ENCODE measurements at regions not wholly inside any gene's neighbourhood (a gene's known extent, or its start where the extent isn't known, plus 50 kb on each side); places are given as distances from the start of the nearest gene placed in this dataset.
"Not testable (repeated sequence)": the region's sequence is repeated elsewhere in the genome, so short reads cannot be mapped to it uniquely, and the experiment has no call there.

DNA sequence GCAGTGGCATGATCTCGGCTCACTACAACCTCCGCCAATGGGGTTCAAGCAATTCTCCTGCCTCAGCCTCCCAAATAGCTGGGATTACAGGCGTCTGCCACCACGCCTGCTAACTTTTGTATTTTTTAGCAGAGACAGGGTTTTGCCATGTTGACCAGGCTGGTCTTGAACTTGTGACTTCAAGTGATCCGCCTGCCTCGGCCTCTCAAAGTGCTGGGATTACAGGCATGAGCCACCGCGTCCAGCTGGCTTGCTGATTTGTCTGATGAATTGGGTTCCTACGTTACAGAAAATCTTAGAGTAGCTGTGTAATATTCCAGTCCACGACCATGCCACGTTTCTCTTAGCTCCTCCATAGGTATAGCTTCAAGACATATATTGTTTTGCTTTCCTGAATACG lies 102.6 kb upstream of the OTOS start:
- H3K4ac ChIP-seq (ENCODE audit: low read depth, low read length); H3K79me1 ChIP-seq (ENCODE audit: low read depth in 1 of 2, low read length in 2 of 2); H3K9ac ChIP-seq (ENCODE audit: low read depth, low read length); intact Hi-C loops (cut with micrococcal nuclease); H4K91ac ChIP-seq (ENCODE audit: insufficient read depth, low read depth, low read length); H3K9me1 ChIP-seq (ENCODE audit: insufficient read depth, low read length); H3K27ac ChIP-seq (ENCODE audit: insufficient read depth, low read length); H3K14ac ChIP-seq (replicated peaks; ENCODE audit: low read depth, low read length); H3K4me2 ChIP-seq (ENCODE audit: low read depth, low read length); H2BK20ac ChIP-seq (ENCODE audit: low read depth, low read length); DNase-seq; H3K27me3 ChIP-seq (ENCODE audit: control insufficient read depth, insufficient read depth, low read length); H3K23ac ChIP-seq (ENCODE audit: low read depth, low read length); H2AK5ac ChIP-seq (ENCODE audit: low read depth, low read length); H2AK9ac ChIP-seq (replicated peaks; ENCODE audit: low read depth, low read length, poor library complexity); POLR2A ChIA-PET (ENCODE audit: unreplicated experiment); H3K9me3 ChIP-seq (ENCODE audit: control insufficient read depth, insufficient read depth, low read length); dilution Hi-C loops (cut with HindIII; ENCODE audit: low sequenced_read_pairs, unreplicated experiment); H3K56ac ChIP-seq (ENCODE audit: extremely low read depth, insufficient read depth, low read length); H3K4me1 ChIP-seq (ENCODE audit: control insufficient read depth, insufficient read depth, low read length); H2BK15ac ChIP-seq (ENCODE audit: low read depth, low read length); H2AFZ ChIP-seq (replicated peaks; ENCODE audit: low read length, poor library complexity); H4K20me1 ChIP-seq (ENCODE audit: insufficient read depth, low read length); H4K5ac ChIP-seq (ENCODE audit: low read depth, low read length); in situ Hi-C loops (cut with MboI; ENCODE audit: low sequenced_read_pairs); CTCF ChIA-PET; H3K36me3 ChIP-seq (ENCODE audit: control insufficient read depth, insufficient read depth, low read length); H3K18ac ChIP-seq (ENCODE audit: low read depth, low read length); H2BK120ac ChIP-seq (ENCODE audit: low read depth, low read length); H2BK5ac ChIP-seq (ENCODE audit: low read depth, low read length, poor library complexity, severe bottlenecking); H4K8ac ChIP-seq (ENCODE audit: low read depth in 2 of 2, low read length in 2 of 2); ATAC-seq (ENCODE audit: low read depth); H3K4me3 ChIP-seq (ENCODE audit: insufficient read depth, low read depth, low read length); BruUV-seq (replicated peaks): not testable (repeated sequence)
- no CpG with 5 or more reads among the region's 12 CpGs for WGBS, 2 experiments (ENCODE audit: extremely low coverage in 2 of 2, insufficient read length in 1 of 2)

Data from IMR-90 (cell line).